HG03469 (cell line): ENCODE measurements at regions not wholly inside any gene's neighbourhood (a gene's known extent, or its start where the extent isn't known, plus 50 kb on each side); places are given as distances from the start of the nearest gene placed in this dataset.

Source experiments
- ATAC-seq: cut with Tn5 transposase; IDR thresholded peaks from one replicate; pipeline ENCODE4 v1.9.1; 2021; ENCODE audit warnings: mild to moderate bottlenecking, moderate library complexity, moderate number of reproducible peaks; ENCODE audit not compliant: unreplicated experiment

- peak; percentile 90 for ATAC-seq
These were observed 58.6 kb upstream of the ZC4H2 start, which contains the start of gene ZC3H12B for GRCh38 chrX:65034668-65035445. TSS of gene ZC3H12B (plus strand) at chrX:65034826.

GRCh38 chrX:65034292-65034667, 58.0 kb upstream of the ZC4H2 start:
- no peak for ATAC-seq
